Loucy (cell line): ENCODE measurements at regions not wholly inside any gene's neighbourhood (a gene's known extent, or its start where the extent isn't known, plus 50 kb on each side); places are given as distances from the start of the nearest gene placed in this dataset.

Experiments used
- CTCF ChIP-seq: fragments of 200-600 bp; sonication (generic); conservative IDR thresholded peaks from 2 replicates; pipeline ENCODE4 v1.5.1; 2014; ENCODE audit warnings: mild to moderate bottlenecking, antibody characterized with exemption, low read length
- EZH2phosphoT487 ChIP-seq: fragments of 200-600 bp; IDR thresholded peaks from 2 replicates; pipeline ENCODE4 v1.6.1; 2018; ENCODE audit warnings: antibody characterized with exemption, mild to moderate bottlenecking, moderate library complexity, borderline replicate concordance

GRCh38 chr6:19715167-19715551, 122.0 kb upstream of the ID4 start:
- TF ChIP-seq CTCF (no peak), EZH2phosphoT487 (no peak)
